ENCODE measurements at regions not wholly inside any gene's neighbourhood (a gene's known extent, or its start where the extent isn't known, plus 50 kb on each side); places are given as distances from the start of the nearest gene placed in this dataset.

GRCh38 chr22:44586999-44587736 is 89.1 kb upstream of the RTL6 start:
- Histone ChIP-seq H3K27ac (no peak overlapping the region), H3K36me3 (no peaks in the 10 kb centered on the region), H3K27me3 (no peaks in the 10 kb centered on the region), H3K4me1 (peaks cover 5% of the 10 kb centered on the region; the same call in 1 of the 2 replicates), H3K9me3 (replicated peaks) (0 out of 2 replicates have a peak, but pooled peaks cover 5% of the 10 kb centered on the region), H3K4me3 (no peak overlapping the region)
- peak; percentile 47 to 61 for DNase-seq

- no peak overlapping the region for H3K27ac ChIP-seq
- no peak overlapping the region for H3K4me3 ChIP-seq
- H3K27me3 ChIP-seq: no peaks in the 10 kb centered on the region
- no peaks in the 10 kb centered on the region for H3K36me3 ChIP-seq
- no peak for DNase-seq
- H3K9me3 ChIP-seq (replicated peaks): 0 out of 2 replicates have a peak, but pooled peaks cover 5% of the 10 kb centered on the region
- peaks cover 5% of the 10 kb centered on the region; the same call in 1 of the 2 replicates for H3K4me1 ChIP-seq
Measured at GRCh38 chr22:44586351-44586990, 88.4 kb upstream of the RTL6 start.

GRCh38 chr22:44585559-44586350 is 87.7 kb upstream of the RTL6 start:
- H3K4me3 ChIP-seq: no peak overlapping the region
- no peak for DNase-seq
- H3K36me3 ChIP-seq: no peaks in the 10 kb centered on the region
- peaks cover 5% of the 10 kb centered on the region; the same call in 1 of the 2 replicates for H3K4me1 ChIP-seq
- H3K27ac ChIP-seq: no peak overlapping the region
- H3K9me3 ChIP-seq (replicated peaks): 0 out of 2 replicates have a peak, but pooled peaks cover 5% of the 10 kb centered on the region
- H3K27me3 ChIP-seq: no peaks in the 10 kb centered on the region

GRCh38 chr22:44584256-44584902 is 86.3 kb upstream of the RTL6 start:
- Histone ChIP-seq H3K36me3 (no peaks in the 10 kb centered on the region), H3K27me3 (no peaks in the 10 kb centered on the region), H3K27ac (no peak overlapping the region), H3K4me1 (peaks cover 5% of the 10 kb centered on the region; the same call in 1 of the 2 replicates), H3K9me3 (replicated peaks) (0 out of 2 replicates have a peak, but pooled peaks cover 5% of the 10 kb centered on the region), H3K4me3 (no peak overlapping the region)
- DNase-seq: no peak

- H3K27me3 ChIP-seq: no peaks in the 10 kb centered on the region
- no peak overlapping the region for H3K4me3 ChIP-seq
- no peaks in the 10 kb centered on the region for H3K36me3 ChIP-seq
- H3K4me1 ChIP-seq: peaks cover 5% of the 10 kb centered on the region; the same call in 1 of the 2 replicates
- no peak for DNase-seq
- H3K27ac ChIP-seq: no peak overlapping the region
- 0 out of 2 replicates have a peak, but pooled peaks cover 5% of the 10 kb centered on the region for H3K9me3 ChIP-seq (replicated peaks)
Measured at GRCh38 chr22:44583854-44584253, 85.8 kb upstream of the RTL6 start.

GRCh38 chr22:44583061-44583760 is 85.2 kb upstream of the RTL6 start:
- Histone ChIP-seq H3K4me3 (no peak overlapping the region), H3K4me1 (peaks cover 5% of the 10 kb centered on the region; the same call in 1 of the 2 replicates), H3K27me3 (no peaks in the 10 kb centered on the region), H3K9me3 (replicated peaks) (0 out of 2 replicates have a peak, but pooled peaks cover 5% of the 10 kb centered on the region), H3K36me3 (no peaks in the 10 kb centered on the region), H3K27ac (no peak overlapping the region)
- no peak for DNase-seq

GRCh38 chr22:44582016-44582415 is 84.0 kb upstream of the RTL6 start:
- no peaks in the 10 kb centered on the region for H3K36me3 ChIP-seq
- no peaks in the 10 kb centered on the region for H3K4me1 ChIP-seq
- H3K27me3 ChIP-seq: no peaks in the 10 kb centered on the region
- no peak overlapping the region for H3K27ac ChIP-seq
- no peak overlapping the region for H3K4me3 ChIP-seq
- DNase-seq: no peak
- H3K9me3 ChIP-seq (replicated peaks): no peaks in the 10 kb centered on the region

GRCh38 chr22:44581096-44581435 is 83.0 kb upstream of the RTL6 start:
- Histone ChIP-seq H3K4me3 (no peak overlapping the region), H3K4me1 (no peaks in the 10 kb centered on the region), H3K9me3 (replicated peaks) (no peaks in the 10 kb centered on the region), H3K27ac (no peak overlapping the region), H3K36me3 (no peaks in the 10 kb centered on the region), H3K27me3 (no peaks in the 10 kb centered on the region)
- no peak for DNase-seq

- no peaks in the 10 kb centered on the region for H3K27me3 ChIP-seq
- H3K27ac ChIP-seq: no peak overlapping the region
- no peaks in the 10 kb centered on the region for H3K9me3 ChIP-seq (replicated peaks)
- no peaks in the 10 kb centered on the region for H3K36me3 ChIP-seq
- DNase-seq: no peak
- no peak overlapping the region for H3K4me3 ChIP-seq
- H3K4me1 ChIP-seq: no peaks in the 10 kb centered on the region
Measured at GRCh38 chr22:44580176-44581095, 82.4 kb upstream of the RTL6 start.

- no peaks in the 10 kb centered on the region for H3K9me3 ChIP-seq (replicated peaks)
- H3K36me3 ChIP-seq: no peaks in the 10 kb centered on the region
- no peak for DNase-seq
- H3K4me1 ChIP-seq: no peaks in the 10 kb centered on the region
- H3K27ac ChIP-seq: no peak overlapping the region
- peaks cover 3% of the 10 kb centered on the region; the same call in 1 of the 2 replicates for H3K27me3 ChIP-seq
- H3K4me3 ChIP-seq: no peak overlapping the region
Measured at GRCh38 chr22:44578516-44579230, 80.6 kb upstream of the RTL6 start.

- H3K27ac ChIP-seq: no peak overlapping the region
- no peak overlapping the region for H3K4me3 ChIP-seq
- H3K36me3 ChIP-seq: no peaks in the 10 kb centered on the region
- no peaks in the 10 kb centered on the region for H3K9me3 ChIP-seq (replicated peaks)
- no peak for DNase-seq
- H3K4me1 ChIP-seq: no peaks in the 10 kb centered on the region
- H3K27me3 ChIP-seq: peaks cover 3% of the 10 kb centered on the region; the same call in 1 of the 2 replicates
Measured at GRCh38 chr22:44578110-44578457, 80.1 kb upstream of the RTL6 start.

- no peaks in the 10 kb centered on the region for H3K36me3 ChIP-seq
- no peak for DNase-seq
- H3K4me3 ChIP-seq: no peak overlapping the region
Measured at GRCh38 chr22:44577391-44578109, 79.5 kb upstream of the RTL6 start.

More at GRCh38 chr22:44577391-44578109, 79.5 kb upstream of the RTL6 start:
- peaks cover 3% of the 10 kb centered on the region; the same call in 1 of the 2 replicates for H3K27me3 ChIP-seq
- H3K27ac ChIP-seq: no peak overlapping the region
- no peaks in the 10 kb centered on the region for H3K4me1 ChIP-seq
- no peaks in the 10 kb centered on the region for H3K9me3 ChIP-seq (replicated peaks)

Measured in SJCRH30 (cell line).